OCI-LY7 (cell line): ENCODE measurements at regions not wholly inside any gene's neighbourhood (a gene's known extent, or its start where the extent isn't known, plus 50 kb on each side); places are given as distances from the start of the nearest gene placed in this dataset.

Experiments used
- EZH2phosphoT487 ChIP-seq: fragments of 200-600 bp; sonication (generic); IDR thresholded peaks from 2 replicates; pipeline ENCODE4 v1.6.1; 2018; ENCODE audit warnings: low read depth, borderline replicate concordance, mild to moderate bottlenecking, mixed run types, antibody characterized with exemption, low read length, moderate library complexity, mixed read lengths
- TF ChIP-seq, protein P1 (sequence below): fragments of 200-600 bp; sonication (generic); conservative IDR thresholded peaks from 2 replicates; pipeline ENCODE4 v1.5.1; 2014; ENCODE audit warnings: mild to moderate bottlenecking, antibody characterized with exemption, low read length, moderate library complexity, mixed read lengths

DNA sequence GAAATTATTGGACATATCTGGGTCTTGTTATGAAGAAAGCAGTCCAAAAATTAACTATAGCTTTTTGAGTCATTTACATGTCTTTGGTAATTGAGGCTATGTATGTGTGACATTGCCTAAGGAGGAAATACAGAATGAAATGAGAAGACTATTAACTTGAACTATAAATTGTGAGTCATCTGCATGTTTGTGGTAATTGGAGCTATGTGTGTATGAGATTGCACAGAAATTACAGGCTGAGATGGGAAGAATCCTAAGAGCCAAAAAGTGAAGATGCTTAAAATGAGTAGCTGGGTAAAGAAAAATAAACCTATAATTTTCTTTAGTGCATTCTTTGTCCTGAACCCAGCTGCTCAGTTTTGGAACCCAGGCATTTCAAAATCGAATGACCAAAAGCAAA lies 747.6 kb upstream of the EDIL3 start:
- TF ChIP-seq, protein P1, sequence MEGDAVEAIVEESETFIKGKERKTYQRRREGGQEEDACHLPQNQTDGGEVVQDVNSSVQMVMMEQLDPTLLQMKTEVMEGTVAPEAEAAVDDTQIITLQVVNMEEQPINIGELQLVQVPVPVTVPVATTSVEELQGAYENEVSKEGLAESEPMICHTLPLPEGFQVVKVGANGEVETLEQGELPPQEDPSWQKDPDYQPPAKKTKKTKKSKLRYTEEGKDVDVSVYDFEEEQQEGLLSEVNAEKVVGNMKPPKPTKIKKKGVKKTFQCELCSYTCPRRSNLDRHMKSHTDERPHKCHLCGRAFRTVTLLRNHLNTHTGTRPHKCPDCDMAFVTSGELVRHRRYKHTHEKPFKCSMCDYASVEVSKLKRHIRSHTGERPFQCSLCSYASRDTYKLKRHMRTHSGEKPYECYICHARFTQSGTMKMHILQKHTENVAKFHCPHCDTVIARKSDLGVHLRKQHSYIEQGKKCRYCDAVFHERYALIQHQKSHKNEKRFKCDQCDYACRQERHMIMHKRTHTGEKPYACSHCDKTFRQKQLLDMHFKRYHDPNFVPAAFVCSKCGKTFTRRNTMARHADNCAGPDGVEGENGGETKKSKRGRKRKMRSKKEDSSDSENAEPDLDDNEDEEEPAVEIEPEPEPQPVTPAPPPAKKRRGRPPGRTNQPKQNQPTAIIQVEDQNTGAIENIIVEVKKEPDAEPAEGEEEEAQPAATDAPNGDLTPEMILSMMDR: no peak
- no peak for TF ChIP-seq EZH2phosphoT487
